ENCODE measurements at regions not wholly inside any gene's neighbourhood (a gene's known extent, or its start where the extent isn't known, plus 50 kb on each side); places are given as distances from the start of the nearest gene placed in this dataset.
A peak's percentile ranks its signal among the peaks of the same experiment; 100 is the strongest.

GRCh38 chr12:75955251-75955650 is 76.3 kb downstream of the PHLDA1 start:
- ChIA-PET POLR2A (ENCODE audit: low non-redundant PET) (no interaction called here), CTCF (no interaction called here)
- H3K27ac ChIP-seq: no peak overlapping the region
- TF ChIP-seq, protein P1, sequence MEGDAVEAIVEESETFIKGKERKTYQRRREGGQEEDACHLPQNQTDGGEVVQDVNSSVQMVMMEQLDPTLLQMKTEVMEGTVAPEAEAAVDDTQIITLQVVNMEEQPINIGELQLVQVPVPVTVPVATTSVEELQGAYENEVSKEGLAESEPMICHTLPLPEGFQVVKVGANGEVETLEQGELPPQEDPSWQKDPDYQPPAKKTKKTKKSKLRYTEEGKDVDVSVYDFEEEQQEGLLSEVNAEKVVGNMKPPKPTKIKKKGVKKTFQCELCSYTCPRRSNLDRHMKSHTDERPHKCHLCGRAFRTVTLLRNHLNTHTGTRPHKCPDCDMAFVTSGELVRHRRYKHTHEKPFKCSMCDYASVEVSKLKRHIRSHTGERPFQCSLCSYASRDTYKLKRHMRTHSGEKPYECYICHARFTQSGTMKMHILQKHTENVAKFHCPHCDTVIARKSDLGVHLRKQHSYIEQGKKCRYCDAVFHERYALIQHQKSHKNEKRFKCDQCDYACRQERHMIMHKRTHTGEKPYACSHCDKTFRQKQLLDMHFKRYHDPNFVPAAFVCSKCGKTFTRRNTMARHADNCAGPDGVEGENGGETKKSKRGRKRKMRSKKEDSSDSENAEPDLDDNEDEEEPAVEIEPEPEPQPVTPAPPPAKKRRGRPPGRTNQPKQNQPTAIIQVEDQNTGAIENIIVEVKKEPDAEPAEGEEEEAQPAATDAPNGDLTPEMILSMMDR (conservative IDR thresholded peaks at IDR 0.05; ENCODE audit: low read depth): no peak
- no peak for DNase-seq (ENCODE audit: low spot score)

DNA sequence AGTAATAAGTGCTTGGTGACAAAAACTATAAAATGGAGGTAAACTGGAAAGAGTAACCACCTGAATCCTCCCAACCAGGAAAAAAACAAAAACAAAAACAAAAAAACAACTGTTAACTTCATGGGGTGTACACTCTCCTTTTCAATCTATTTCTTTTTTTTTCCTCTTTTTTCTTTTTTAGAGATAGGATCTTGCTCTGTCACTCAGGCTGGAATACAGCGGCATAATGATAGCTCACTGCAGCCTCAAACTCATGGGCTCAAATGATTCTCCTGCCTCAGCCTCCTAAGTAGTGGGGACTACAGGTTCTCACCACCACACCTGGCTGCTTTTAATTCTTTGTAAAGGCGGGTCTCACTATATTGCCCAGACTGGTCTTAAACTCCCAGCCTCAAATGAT is 76.8 kb downstream of the PHLDA1 start:
- ChIA-PET POLR2A (ENCODE audit: low non-redundant PET) (no interaction called here), CTCF (no interaction called here)
- no peak for DNase-seq (ENCODE audit: low spot score)
- TF ChIP-seq, protein P1 (conservative IDR thresholded peaks at IDR 0.05; ENCODE audit: low read depth): no peak
- H3K27ac ChIP-seq: no peak overlapping the region

DNA sequence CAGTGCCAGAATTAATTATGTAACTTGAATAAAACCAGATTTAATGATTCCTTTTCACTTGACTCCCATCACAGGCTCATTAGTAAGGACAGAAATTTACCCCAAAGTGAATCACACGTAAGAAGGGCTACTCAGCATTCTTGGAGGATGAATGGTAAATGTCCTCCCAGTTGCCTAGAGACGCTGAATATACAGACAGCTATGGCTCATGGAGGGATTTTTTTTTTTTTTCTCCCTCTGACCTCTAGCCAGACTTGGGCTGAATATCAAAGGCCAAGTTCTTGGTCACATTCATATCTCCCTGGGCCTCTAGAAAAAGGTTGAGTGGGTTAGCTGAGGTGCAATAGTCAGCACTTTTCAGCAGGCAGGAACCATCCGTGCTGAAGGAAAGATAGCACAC is 77.5 kb downstream of the PHLDA1 start:
- TF ChIP-seq, protein P1 (conservative IDR thresholded peaks at IDR 0.05; ENCODE audit: low read depth): no peak
- ChIA-PET CTCF (interaction anchor here (0.6 kb wide), 1 partner anchor 197 kb away, joined by 3 read pairs; no protein-coding TSS in a partner anchor), POLR2A (ENCODE audit: low non-redundant PET) (no interaction called here)
- peak; percentile 96 for DNase-seq (ENCODE audit: low spot score)
- H3K27ac ChIP-seq: no peak overlapping the region

DNA sequence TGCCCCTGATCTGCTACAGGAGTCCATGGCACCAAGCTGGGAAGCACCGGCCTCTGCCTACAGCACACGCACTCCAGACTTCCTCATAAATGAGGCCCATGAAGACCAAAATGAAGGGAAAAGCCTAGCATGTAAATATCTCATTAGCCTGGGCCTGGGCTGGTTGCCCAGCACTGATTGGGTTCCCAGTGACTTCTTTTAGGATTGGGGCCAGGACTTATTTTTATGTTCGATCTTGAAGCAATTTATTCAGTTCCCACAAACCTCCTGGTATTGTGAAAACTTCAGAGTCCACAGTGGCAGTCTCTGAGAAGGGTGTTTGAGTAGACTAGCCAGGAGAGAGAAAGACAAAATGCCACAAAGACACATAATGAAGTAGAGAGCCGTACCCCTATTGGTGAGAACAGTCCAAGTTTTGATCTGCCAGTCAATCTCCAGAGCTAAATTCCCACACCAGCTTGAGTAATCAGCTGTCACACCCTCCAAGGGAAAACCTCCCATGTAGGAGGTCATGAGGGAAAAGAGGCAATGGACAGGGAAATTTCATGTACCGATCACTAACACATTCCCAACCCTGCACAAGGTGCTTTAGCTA is 78.2 kb downstream of the PHLDA1 start:
- POLR2A ChIA-PET (ENCODE audit: low non-redundant PET): no interaction called here

DNA sequence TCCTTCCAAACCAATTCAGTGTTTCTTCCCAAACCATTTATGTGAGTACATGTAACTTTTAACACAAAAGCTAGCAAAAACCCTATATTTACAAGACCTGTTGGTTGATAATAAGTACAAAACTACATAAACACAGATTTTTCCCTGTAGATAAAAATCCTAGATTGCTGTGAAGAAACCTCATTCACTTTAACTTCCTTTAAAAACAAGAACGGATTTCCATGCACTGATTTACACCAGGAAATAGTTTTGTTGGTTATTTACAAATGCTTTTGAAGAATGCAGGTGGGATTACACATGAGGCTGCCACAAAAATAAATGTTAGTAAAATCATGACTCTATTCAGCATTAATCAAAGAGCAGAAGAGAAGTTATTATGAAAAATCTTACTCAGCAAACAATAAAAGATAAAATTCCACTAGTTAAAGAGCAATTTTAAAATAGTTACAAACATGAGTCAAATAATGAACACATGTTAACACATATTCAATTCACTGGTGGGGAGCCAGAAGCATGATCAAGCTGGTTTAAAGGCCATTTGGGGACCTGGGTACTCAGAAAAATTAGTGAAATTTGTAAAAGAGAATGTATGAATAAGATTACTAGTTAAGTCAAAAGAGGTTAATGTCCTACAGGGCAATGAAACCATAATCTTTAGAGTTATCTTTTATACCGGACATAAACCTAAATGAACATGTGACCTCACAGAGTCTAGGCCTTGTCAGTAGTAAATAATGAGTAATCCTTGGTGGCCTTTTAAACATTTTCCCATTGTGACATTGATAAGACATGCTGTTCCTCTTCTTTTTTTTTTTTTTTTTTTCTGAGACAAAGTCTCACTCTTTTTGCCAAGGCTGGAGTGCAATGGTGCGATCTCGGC is 79.9 kb downstream of the PHLDA1 start:
- peak overlapping the region; percentile 29; the same call in 1 of the 2 replicates for H3K27ac ChIP-seq
- TF ChIP-seq, protein P1 (conservative IDR thresholded peaks at IDR 0.05; ENCODE audit: low read depth): no peak
- DNase-seq (ENCODE audit: low spot score): no peak
- ChIA-PET POLR2A (ENCODE audit: low non-redundant PET) (no interaction called here), CTCF (interaction anchor here (0.5 to 0.7 kb wide), 2 partner anchors 10 to 445 kb away, joined by 3 to 5 read pairs; no protein-coding TSS in a partner anchor)

More for the DNA sequence above, 78.2 kb downstream of the PHLDA1 start:
- H3K27ac ChIP-seq: peak overlapping the region; percentile 78
- TF ChIP-seq, protein P1 (conservative IDR thresholded peaks at IDR 0.05; ENCODE audit: low read depth): no peak
- CTCF ChIA-PET: interaction anchor here (0.6 kb wide), 1 partner anchor 197 kb away, joined by 3 read pairs; no protein-coding TSS in a partner anchor
- peak; percentile 44 for DNase-seq (ENCODE audit: low spot score)

DNA sequence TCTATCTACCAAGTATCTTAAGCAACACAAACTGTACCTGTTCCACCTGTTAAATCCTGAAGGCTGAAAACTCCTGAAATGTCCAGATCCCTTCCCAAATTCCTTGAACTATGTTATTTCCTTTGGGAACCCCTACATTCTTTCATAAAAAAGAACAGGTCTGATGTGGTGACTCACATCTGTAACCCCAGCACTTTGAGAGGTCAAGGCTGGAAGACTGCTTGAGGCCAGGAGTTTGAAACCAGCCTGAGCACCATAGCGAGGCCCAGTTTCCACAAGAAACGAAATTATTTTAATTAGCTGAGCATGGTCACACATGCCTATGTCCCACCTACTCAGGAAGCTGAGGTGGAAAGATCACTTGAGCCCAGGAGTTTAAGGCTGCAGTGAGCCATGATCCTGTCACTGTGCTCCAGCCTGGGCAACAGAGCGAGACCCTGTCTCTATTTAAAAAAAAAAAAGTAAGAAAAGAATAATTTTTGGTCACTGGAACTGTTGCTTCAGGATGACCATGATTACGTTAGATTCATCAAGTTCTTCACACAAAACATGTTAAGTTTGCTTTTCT is 84.3 kb downstream of the PHLDA1 start:
- no peak for DNase-seq (ENCODE audit: low spot score)
- H3K27ac ChIP-seq: no peak overlapping the region
- ChIA-PET POLR2A (ENCODE audit: low non-redundant PET) (no interaction called here), CTCF (interaction anchor here (0.6 to 0.7 kb wide), 2 partner anchors 14 to 212 kb away, joined by 3 to 7 read pairs; no protein-coding TSS in a partner anchor)
- TF ChIP-seq, protein P1 (conservative IDR thresholded peaks at IDR 0.05; ENCODE audit: low read depth): no peak

Data from RWPE1 (cell line).